ENCODE measurements at regions not wholly inside any gene's neighbourhood (a gene's known extent, or its start where the extent isn't known, plus 50 kb on each side); places are given as distances from the start of the nearest gene placed in this dataset.

- TF ChIP-seq POLR2AphosphoS5 (IDR thresholded peaks at IDR 0.05) = no peak
- TF ChIP-seq POLR2A (IDR thresholded peaks at IDR 0.05) = no peak
- TF ChIP-seq CTCF (IDR thresholded peaks at IDR 0.05 in 8 of 11, conservative IDR thresholded peaks at IDR 0.05 in 3 of 11) = no peak
These were observed 139.2 kb downstream of the TPRA1 start for GRCh38 chr3:127451321-127451720.
